ENCODE measurements at regions not wholly inside any gene's neighbourhood (a gene's known extent, or its start where the extent isn't known, plus 50 kb on each side); places are given as distances from the start of the nearest gene placed in this dataset.

- intact Hi-C loops (cut with DNase I), result no loop called here
- DNase-seq (ENCODE audit: low spot score in 2 of 2), result no peak
- no peaks in the 10 kb centered on the region for H3K9me3 ChIP-seq
Measured at GRCh38 chr12:98402091-98402490, 113.3 kb upstream of the TMPO start.

GRCh38 chr12:98402671-98403070, 112.7 kb upstream of the TMPO start:
- H3K9me3 ChIP-seq, result no peaks in the 10 kb centered on the region
- no peaks in the 10 kb centered on the region for H3K27me3 ChIP-seq
- H3K27ac ChIP-seq, result no peak overlapping the region
- H3K4me1 ChIP-seq, result no peaks in the 10 kb centered on the region
- DNase-seq (ENCODE audit: low spot score in 2 of 2), result no peak
- intact Hi-C loops (cut with DNase I), result no loop called here
- no peak overlapping the region for H3K4me3 ChIP-seq
- no peaks in the 10 kb centered on the region for H3K36me3 ChIP-seq
- no peak for TF ChIP-seq CTCF (IDR thresholded peaks at IDR 0.05)

More at GRCh38 chr12:98402091-98402490, 113.3 kb upstream of the TMPO start:
- no peak overlapping the region for H3K4me3 ChIP-seq
- no peaks in the 10 kb centered on the region for H3K27me3 ChIP-seq
- TF ChIP-seq CTCF (IDR thresholded peaks at IDR 0.05), result no peak
- H3K36me3 ChIP-seq, result no peaks in the 10 kb centered on the region
- no peak overlapping the region for H3K27ac ChIP-seq
- H3K4me1 ChIP-seq, result no peaks in the 10 kb centered on the region

GRCh38 chr12:98403385-98403784, 112.0 kb upstream of the TMPO start:
- TF ChIP-seq CTCF (IDR thresholded peaks at IDR 0.05), result no peak
- Histone ChIP-seq H3K27ac (no peak overlapping the region), H3K4me3 (no peak overlapping the region), H3K9me3 (no peaks in the 10 kb centered on the region), H3K27me3 (no peaks in the 10 kb centered on the region), H3K36me3 (no peaks in the 10 kb centered on the region), H3K4me1 (no peaks in the 10 kb centered on the region)
- DNase-seq (ENCODE audit: low spot score in 2 of 2), result no peak
- intact Hi-C loops (cut with DNase I), result no loop called here

GRCh38 chr12:98403936-98404335, 111.5 kb upstream of the TMPO start:
- TF ChIP-seq CTCF (IDR thresholded peaks at IDR 0.05), result no peak
- Histone ChIP-seq H3K4me3 (no peak overlapping the region), H3K36me3 (no peaks in the 10 kb centered on the region), H3K4me1 (no peaks in the 10 kb centered on the region), H3K27me3 (no peaks in the 10 kb centered on the region), H3K27ac (no peak overlapping the region), H3K9me3 (no peaks in the 10 kb centered on the region)
- intact Hi-C loops (cut with DNase I), result no loop called here
- no peak for DNase-seq (ENCODE audit: low spot score in 2 of 2)

- intact Hi-C loops (cut with DNase I), result no loop called here
- Histone ChIP-seq H3K27me3 (no peaks in the 10 kb centered on the region), H3K27ac (no peak overlapping the region), H3K4me3 (no peak overlapping the region), H3K4me1 (no peaks in the 10 kb centered on the region), H3K36me3 (no peaks in the 10 kb centered on the region), H3K9me3 (no peaks in the 10 kb centered on the region)
- no peak for DNase-seq (ENCODE audit: low spot score in 2 of 2)
- no peak for TF ChIP-seq CTCF (IDR thresholded peaks at IDR 0.05)
Measured at GRCh38 chr12:98405805-98406366, 109.5 kb upstream of the TMPO start.

GRCh38 chr12:98406378-98406777, 109.0 kb upstream of the TMPO start:
- intact Hi-C loops (cut with DNase I), result no loop called here
- TF ChIP-seq CTCF (IDR thresholded peaks at IDR 0.05), result no peak
- H3K27ac ChIP-seq, result no peak overlapping the region
- no peaks in the 10 kb centered on the region for H3K4me1 ChIP-seq
- H3K9me3 ChIP-seq, result no peaks in the 10 kb centered on the region
- DNase-seq (ENCODE audit: low spot score in 2 of 2), result no peak
- H3K27me3 ChIP-seq, result no peaks in the 10 kb centered on the region
- H3K4me3 ChIP-seq, result no peak overlapping the region
- H3K36me3 ChIP-seq, result no peaks in the 10 kb centered on the region
